ENCODE measurements at regions not wholly inside any gene's neighbourhood (a gene's known extent, or its start where the extent isn't known, plus 50 kb on each side); places are given as distances from the start of the nearest gene placed in this dataset.

DNA sequence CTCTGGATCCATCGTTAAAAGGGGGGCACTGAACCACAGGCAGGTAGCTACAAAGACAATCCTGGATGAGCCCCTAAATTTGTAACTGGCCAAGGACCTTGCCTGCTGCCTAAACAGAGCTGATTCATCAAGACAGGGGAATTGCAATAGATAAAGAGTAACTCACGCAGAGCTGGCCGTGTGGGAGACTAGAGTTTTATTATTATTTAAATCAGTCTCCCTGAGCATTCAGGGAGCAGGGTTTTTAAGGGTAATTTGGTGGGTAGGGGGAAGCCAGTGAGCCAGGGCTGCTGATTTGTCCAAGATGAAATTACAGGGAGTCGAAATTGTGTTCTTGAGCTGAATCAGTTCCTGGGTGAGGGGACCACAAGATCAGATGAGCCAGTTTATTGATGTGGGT is 885.1 kb upstream of the CADM2 start:
- Histone ChIP-seq H3K36me3 (ENCODE audit: control insufficient read depth in 1 of 2, insufficient read depth in 2 of 2, low read length in 2 of 2) (no peaks in the 10 kb centered on the region), H4K20me1 (ENCODE audit: insufficient read depth) (no peaks in the 10 kb centered on the region), H3K4me1 (ENCODE audit: control insufficient read depth in 1 of 2, insufficient read depth in 2 of 2, low read length in 2 of 2) (no peaks in the 10 kb centered on the region), H3K27me3 (ENCODE audit: insufficient read depth, low read length) (no peaks in the 10 kb centered on the region), H3K79me2 (ENCODE audit: insufficient read depth, low read length) (no peaks in the 10 kb centered on the region), H3K9ac (ENCODE audit: low read length) (no peak overlapping the region), H3K9me2 (ENCODE audit: insufficient read depth) (no peaks in the 10 kb centered on the region), H3K27ac (ENCODE audit: low read depth, low read length) (no peak overlapping the region), H3K9me3 (ENCODE audit: control insufficient read depth in 1 of 2, insufficient read depth in 1 of 2, low read depth in 1 of 2, low read length in 2 of 2) (peaks cover 6 to 29% of the 10 kb centered on the region in 2 experiments; a peak in 2 of 4 replicates), H2AFZ (ENCODE audit: low read depth, low read length, poor library complexity, severe bottlenecking) (no peak overlapping the region), H3K4me3 (replicated peaks in 1 of 2; ENCODE audit: low read depth in 1 of 2, low read length in 2 of 2) (no peak overlapping the region), H3K4me2 (ENCODE audit: low read length) (no peak overlapping the region)
- no peak for TF ChIP-seq SRF (IDR thresholded peaks at IDR 0.05; ENCODE audit: low read depth)
- TF ChIP-seq, protein P1, sequence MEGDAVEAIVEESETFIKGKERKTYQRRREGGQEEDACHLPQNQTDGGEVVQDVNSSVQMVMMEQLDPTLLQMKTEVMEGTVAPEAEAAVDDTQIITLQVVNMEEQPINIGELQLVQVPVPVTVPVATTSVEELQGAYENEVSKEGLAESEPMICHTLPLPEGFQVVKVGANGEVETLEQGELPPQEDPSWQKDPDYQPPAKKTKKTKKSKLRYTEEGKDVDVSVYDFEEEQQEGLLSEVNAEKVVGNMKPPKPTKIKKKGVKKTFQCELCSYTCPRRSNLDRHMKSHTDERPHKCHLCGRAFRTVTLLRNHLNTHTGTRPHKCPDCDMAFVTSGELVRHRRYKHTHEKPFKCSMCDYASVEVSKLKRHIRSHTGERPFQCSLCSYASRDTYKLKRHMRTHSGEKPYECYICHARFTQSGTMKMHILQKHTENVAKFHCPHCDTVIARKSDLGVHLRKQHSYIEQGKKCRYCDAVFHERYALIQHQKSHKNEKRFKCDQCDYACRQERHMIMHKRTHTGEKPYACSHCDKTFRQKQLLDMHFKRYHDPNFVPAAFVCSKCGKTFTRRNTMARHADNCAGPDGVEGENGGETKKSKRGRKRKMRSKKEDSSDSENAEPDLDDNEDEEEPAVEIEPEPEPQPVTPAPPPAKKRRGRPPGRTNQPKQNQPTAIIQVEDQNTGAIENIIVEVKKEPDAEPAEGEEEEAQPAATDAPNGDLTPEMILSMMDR (IDR thresholded peaks at IDR 0.05 in 2 of 3, conservative IDR thresholded peaks at IDR 0.05 in 1 of 3; ENCODE audit: borderline replicate concordance in 1 of 3, insufficient read depth in 1 of 3, low read depth in 2 of 3, low read length in 2 of 3): no peak
- no peak for TF ChIP-seq SP1 (IDR thresholded peaks at IDR 0.05; ENCODE audit: low read depth)
- TF ChIP-seq ELF1 (IDR thresholded peaks at IDR 0.05; ENCODE audit: borderline replicate concordance, low read depth): no peak
- TF ChIP-seq EGR1 (IDR thresholded peaks at IDR 0.05; ENCODE audit: low read depth): no peak
- TF ChIP-seq, protein P2, sequence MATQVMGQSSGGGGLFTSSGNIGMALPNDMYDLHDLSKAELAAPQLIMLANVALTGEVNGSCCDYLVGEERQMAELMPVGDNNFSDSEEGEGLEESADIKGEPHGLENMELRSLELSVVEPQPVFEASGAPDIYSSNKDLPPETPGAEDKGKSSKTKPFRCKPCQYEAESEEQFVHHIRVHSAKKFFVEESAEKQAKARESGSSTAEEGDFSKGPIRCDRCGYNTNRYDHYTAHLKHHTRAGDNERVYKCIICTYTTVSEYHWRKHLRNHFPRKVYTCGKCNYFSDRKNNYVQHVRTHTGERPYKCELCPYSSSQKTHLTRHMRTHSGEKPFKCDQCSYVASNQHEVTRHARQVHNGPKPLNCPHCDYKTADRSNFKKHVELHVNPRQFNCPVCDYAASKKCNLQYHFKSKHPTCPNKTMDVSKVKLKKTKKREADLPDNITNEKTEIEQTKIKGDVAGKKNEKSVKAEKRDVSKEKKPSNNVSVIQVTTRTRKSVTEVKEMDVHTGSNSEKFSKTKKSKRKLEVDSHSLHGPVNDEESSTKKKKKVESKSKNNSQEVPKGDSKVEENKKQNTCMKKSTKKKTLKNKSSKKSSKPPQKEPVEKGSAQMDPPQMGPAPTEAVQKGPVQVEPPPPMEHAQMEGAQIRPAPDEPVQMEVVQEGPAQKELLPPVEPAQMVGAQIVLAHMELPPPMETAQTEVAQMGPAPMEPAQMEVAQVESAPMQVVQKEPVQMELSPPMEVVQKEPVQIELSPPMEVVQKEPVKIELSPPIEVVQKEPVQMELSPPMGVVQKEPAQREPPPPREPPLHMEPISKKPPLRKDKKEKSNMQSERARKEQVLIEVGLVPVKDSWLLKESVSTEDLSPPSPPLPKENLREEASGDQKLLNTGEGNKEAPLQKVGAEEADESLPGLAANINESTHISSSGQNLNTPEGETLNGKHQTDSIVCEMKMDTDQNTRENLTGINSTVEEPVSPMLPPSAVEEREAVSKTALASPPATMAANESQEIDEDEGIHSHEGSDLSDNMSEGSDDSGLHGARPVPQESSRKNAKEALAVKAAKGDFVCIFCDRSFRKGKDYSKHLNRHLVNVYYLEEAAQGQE (IDR thresholded peaks at IDR 0.05; ENCODE audit: low read depth): no peak
- TF ChIP-seq EZH2 (IDR thresholded peaks at IDR 0.05): no peak
- TF ChIP-seq SIN3A (IDR thresholded peaks at IDR 0.05; ENCODE audit: low read depth): no peak
- TF ChIP-seq, protein P3, sequence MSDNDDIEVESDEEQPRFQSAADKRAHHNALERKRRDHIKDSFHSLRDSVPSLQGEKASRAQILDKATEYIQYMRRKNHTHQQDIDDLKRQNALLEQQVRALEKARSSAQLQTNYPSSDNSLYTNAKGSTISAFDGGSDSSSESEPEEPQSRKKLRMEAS (IDR thresholded peaks at IDR 0.05): no peak
- POLR2A ChIA-PET: no interaction called here
- intact Hi-C loops (cut with micrococcal nuclease): no loop called here
- BruUV-seq (replicated peaks): no TSS peak
- RAD21 ChIA-PET (ENCODE audit: low non-redundant PET in 1 of 2, low total read pairs in 2 of 2, uncharacterized antibody in 2 of 2, unreplicated experiment in 2 of 2): no interaction called here
- no peak for ATAC-seq
- DNase-seq (ENCODE audit: low read depth, low spot score): no peak
- CTCF ChIA-PET: no interaction called here
